ENCODE measurements at regions not wholly inside any gene's neighbourhood (a gene's known extent, or its start where the extent isn't known, plus 50 kb on each side); places are given as distances from the start of the nearest gene placed in this dataset.

GRCh38 chr22:22155146-22155545, 89.4 kb upstream of the VPREB1 start:
- intact Hi-C loops (cut with DNase I) = no loop called here
- Histone ChIP-seq H3K27ac (no peak overlapping the region), H3K4me3 (no peak overlapping the region), H3K27me3 (no peaks in the 10 kb centered on the region), H3K4me1 (no peaks in the 10 kb centered on the region), H3K36me3 (no peaks in the 10 kb centered on the region), H3K9me3 (no peaks in the 10 kb centered on the region)
- TF ChIP-seq POLR2AphosphoS5 (IDR thresholded peaks at IDR 0.05; ENCODE audit: insufficient read depth in 1 of 2, low read depth in 1 of 2) (no peak), CTCF (IDR thresholded peaks at IDR 0.05) (no peak), POLR2A (IDR thresholded peaks at IDR 0.05) (no peak)
- DNase-seq (ENCODE audit: extremely low spot score in 2 of 2) = no peak

GRCh38 chr22:22154040-22154439, 90.5 kb upstream of the VPREB1 start:
- H3K27ac ChIP-seq = no peak overlapping the region

GRCh38 chr22:22151308-22151707, 93.3 kb upstream of the VPREB1 start:
- Histone ChIP-seq H3K4me1 (no peaks in the 10 kb centered on the region), H3K36me3 (no peaks in the 10 kb centered on the region), H3K4me3 (no peak overlapping the region), H3K9me3 (no peaks in the 10 kb centered on the region), H3K27ac (no peak overlapping the region), H3K27me3 (no peaks in the 10 kb centered on the region)
- no peak for TF ChIP-seq POLR2A (IDR thresholded peaks at IDR 0.05)
- no peak for TF ChIP-seq CTCF (IDR thresholded peaks at IDR 0.05)
- TF ChIP-seq POLR2AphosphoS5 (IDR thresholded peaks at IDR 0.05; ENCODE audit: insufficient read depth in 1 of 2, low read depth in 1 of 2) = no peak
- no peak for DNase-seq (ENCODE audit: extremely low spot score in 2 of 2)
- intact Hi-C loops (cut with DNase I) = no loop called here

More at GRCh38 chr22:22154040-22154439, 90.5 kb upstream of the VPREB1 start:
- no peak for TF ChIP-seq CTCF (IDR thresholded peaks at IDR 0.05)
- TF ChIP-seq POLR2A (IDR thresholded peaks at IDR 0.05) = no peak
- TF ChIP-seq POLR2AphosphoS5 (IDR thresholded peaks at IDR 0.05; ENCODE audit: insufficient read depth in 1 of 2, low read depth in 1 of 2) = no peak
- Histone ChIP-seq H3K36me3 (no peaks in the 10 kb centered on the region), H3K27me3 (no peaks in the 10 kb centered on the region), H3K4me3 (no peak overlapping the region), H3K9me3 (no peaks in the 10 kb centered on the region), H3K4me1 (no peaks in the 10 kb centered on the region)
- DNase-seq (ENCODE audit: extremely low spot score in 2 of 2) = no peak
- intact Hi-C loops (cut with DNase I) = no loop called here

- TF ChIP-seq CTCF (IDR thresholded peaks at IDR 0.05) (no peak), POLR2AphosphoS5 (IDR thresholded peaks at IDR 0.05; ENCODE audit: insufficient read depth in 1 of 2, low read depth in 1 of 2) (no peak), POLR2A (IDR thresholded peaks at IDR 0.05) (no peak)
- Histone ChIP-seq H3K4me3 (no peak overlapping the region), H3K27ac (no peak overlapping the region), H3K27me3 (no peaks in the 10 kb centered on the region), H3K4me1 (no peaks in the 10 kb centered on the region), H3K36me3 (no peaks in the 10 kb centered on the region), H3K9me3 (no peaks in the 10 kb centered on the region)
- intact Hi-C loops (cut with DNase I) = no loop called here
- DNase-seq (ENCODE audit: extremely low spot score in 2 of 2) = no peak
These were observed 94.1 kb upstream of the VPREB1 start for GRCh38 chr22:22150457-22150856.

- no peaks in the 10 kb centered on the region for H3K36me3 ChIP-seq
- intact Hi-C loops (cut with DNase I) = no loop called here
- no peak for DNase-seq (ENCODE audit: extremely low spot score in 2 of 2)
- H3K9me3 ChIP-seq = no peaks in the 10 kb centered on the region
- no peaks in the 10 kb centered on the region for H3K4me1 ChIP-seq
- no peak overlapping the region for H3K4me3 ChIP-seq
- H3K27me3 ChIP-seq = no peaks in the 10 kb centered on the region
- TF ChIP-seq POLR2AphosphoS5 (IDR thresholded peaks at IDR 0.05; ENCODE audit: insufficient read depth in 1 of 2, low read depth in 1 of 2) = no peak
- no peak for TF ChIP-seq CTCF (IDR thresholded peaks at IDR 0.05)
- TF ChIP-seq POLR2A (IDR thresholded peaks at IDR 0.05) = no peak
- H3K27ac ChIP-seq = no peak overlapping the region
These were observed 95.7 kb upstream of the VPREB1 start for GRCh38 chr22:22148905-22149304.

Data from vagina (tissue), 2 donors.